ENCODE measurements at regions not wholly inside any gene's neighbourhood (a gene's known extent, or its start where the extent isn't known, plus 50 kb on each side); places are given as distances from the start of the nearest gene placed in this dataset.

GRCh38 chr6:25155211-25155610 lies 124.0 kb upstream of the CARMIL1 start:
- H3K4me2 ChIP-seq (ENCODE audit: low read depth, low read length): no peak overlapping the region
- no peak for TF ChIP-seq SMC3 (IDR thresholded peaks at IDR 0.05; ENCODE audit: low read depth, low read length)
- TF ChIP-seq POLR2A (IDR thresholded peaks at IDR 0.05; ENCODE audit: low read depth, low read length): no peak
- no peak for TF ChIP-seq FOS (IDR thresholded peaks at IDR 0.05; ENCODE audit: low read depth, low read length)
- TF ChIP-seq RCOR1 (IDR thresholded peaks at IDR 0.05; ENCODE audit: insufficient replicate concordance, low read length): no peak
- no peak for TF ChIP-seq RAD21 (IDR thresholded peaks at IDR 0.05; ENCODE audit: low read length)
- TF ChIP-seq USF2 (IDR thresholded peaks at IDR 0.05; ENCODE audit: low read depth, low read length): no peak
- H4K20me1 ChIP-seq (ENCODE audit: insufficient read depth, low read length): no peaks in the 10 kb centered on the region
- BruUV-seq (replicated peaks): no TSS peak
- peaks cover 8% of the 10 kb centered on the region for H3K4me1 ChIP-seq (ENCODE audit: control insufficient read depth, insufficient read depth, low read length)
- H3K14ac ChIP-seq (replicated peaks; ENCODE audit: low read depth, low read length): peak overlapping the region; percentile 69
- DNase-seq: no peak
- H2AFZ ChIP-seq (replicated peaks; ENCODE audit: low read length, poor library complexity): peak overlapping the region; percentile 29
- no peak overlapping the region for H3K56ac ChIP-seq (ENCODE audit: extremely low read depth, insufficient read depth, low read length)
- CTCF ChIA-PET: no interaction called here
- POLR2A ChIA-PET (ENCODE audit: unreplicated experiment): no interaction called here
- dilution Hi-C loops (cut with HindIII; ENCODE audit: low sequenced_read_pairs, unreplicated experiment): no loop called here
- H3K79me1 ChIP-seq (ENCODE audit: low read depth in 1 of 2, low read length in 2 of 2): no peaks in the 10 kb centered on the region
- no peaks in the 10 kb centered on the region for H3K36me3 ChIP-seq (ENCODE audit: control insufficient read depth, insufficient read depth, low read length)
- no peak overlapping the region for H3K23ac ChIP-seq (ENCODE audit: low read depth, low read length)
- H3K27ac ChIP-seq (ENCODE audit: insufficient read depth, low read length): no peak overlapping the region
- peak overlapping the region; percentile 23; the same call in 1 of the 2 replicates for H4K5ac ChIP-seq (ENCODE audit: low read depth, low read length)
- peak overlapping the region; percentile 63 for H4K91ac ChIP-seq (ENCODE audit: insufficient read depth, low read depth, low read length)
- ATAC-seq (ENCODE audit: low read depth): no peak
- in situ Hi-C loops (cut with MboI; ENCODE audit: low sequenced_read_pairs): no loop called here
- H2AK9ac ChIP-seq (replicated peaks; ENCODE audit: low read depth, low read length, poor library complexity): no peak overlapping the region
- H2BK15ac ChIP-seq (ENCODE audit: low read depth, low read length): peak overlapping the region; percentile 54; the same call in 1 of the 3 replicates
- H3K18ac ChIP-seq (ENCODE audit: low read depth, low read length): peak overlapping the region; percentile 81
- peak overlapping the region; percentile 67 for H2BK120ac ChIP-seq (ENCODE audit: low read depth, low read length)
- H3K9me1 ChIP-seq (ENCODE audit: insufficient read depth, low read length): peaks cover 3% of the 10 kb centered on the region; the same call in 1 of the 2 replicates
- no CpG with 5 or more reads among the region's 3 CpGs for WGBS, 2 experiments (ENCODE audit: extremely low coverage in 2 of 2, insufficient read length in 1 of 2)
- peaks cover 10% of the 10 kb centered on the region for H3K9me3 ChIP-seq (ENCODE audit: control insufficient read depth, insufficient read depth, low read length)
- H3K27me3 ChIP-seq (ENCODE audit: control insufficient read depth, insufficient read depth, low read length): no peaks in the 10 kb centered on the region
- peak overlapping the region; percentile 43; the same call in 1 of the 2 replicates for H2BK20ac ChIP-seq (ENCODE audit: low read depth, low read length)
- peak overlapping the region; percentile 55 for H2BK5ac ChIP-seq (ENCODE audit: low read depth, low read length, poor library complexity, severe bottlenecking)
- no peak overlapping the region for H3K4me3 ChIP-seq (ENCODE audit: insufficient read depth, low read depth, low read length)
- H3K4ac ChIP-seq (ENCODE audit: low read depth, low read length): peak overlapping the region; percentile 11; the same call in 1 of the 2 replicates
- 0 out of 2 replicates have a peak overlapping the region, but pooled peaks have one; percentile 28 for H2AK5ac ChIP-seq (ENCODE audit: low read depth, low read length)
- H4K8ac ChIP-seq (ENCODE audit: low read depth in 2 of 2, low read length in 2 of 2): 0 out of 4 replicates have a peak overlapping the region, but pooled peaks of 1 of the 2 experiments have one; percentile 34
- intact Hi-C loops (cut with micrococcal nuclease): no loop called here
- H3K9ac ChIP-seq (ENCODE audit: low read depth, low read length): no peak overlapping the region

Data from IMR-90 (cell line).